T-cell (primary cell): ENCODE measurements at regions not wholly inside any gene's neighbourhood (a gene's known extent, or its start where the extent isn't known, plus 50 kb on each side); places are given as distances from the start of the nearest gene placed in this dataset.

Source experiments
- ATAC-seq, 4 experiments: fragments of 200-7000 bp in 3 of 4; fragments of 150-1000 bp in 1 of 4; cut with Tn5 transposase; replicated peaks in 1 of 4; 1 replicate in 3 of 4; 2 replicates in 1 of 4; pipeline ENCODE4 v1.10.0; 2021; ENCODE audit warnings: moderate library complexity in 3 of 4, mild to moderate bottlenecking in 2 of 4, moderate number of reproducible peaks in 1 of 4
- CTCF ChIA-PET, 2 donors: fragments of 300-600 bp; sonication (Branson Sonifier 250); formaldehyde crosslinking; loops; one replicate each; lab custom pipeline; 2022; ENCODE audit warnings: antibody characterized with exemption in 2 of 2; lab: Charles Lee
- POLR2A ChIA-PET, 2 donors: fragments of 300-600 bp; sonication (Branson Sonifier 250); formaldehyde crosslinking; loops; one replicate each; lab custom pipeline; 2022; ENCODE audit warnings: antibody characterized with exemption in 2 of 2; lab: Charles Lee
- DNase-seq, 35 experiments: peaks; one replicate each; pipeline versions ENCODE4 v3.0.0 to v3.0.0-alpha.2; 2013 to 2023
- H3K27ac ChIP-seq: one replicate; pipeline ENCODE4 v1.5.1; 2013; ENCODE audit warnings: low read length
- H3K27me3 ChIP-seq, 2 experiments: replicated peaks in 1 of 2; 1 replicate in 1 of 2; 2 replicates in 1 of 2; pipeline versions ENCODE4 v1.6.1 to v1.7.0; 2013; ENCODE audit warnings: low read length in 1 of 2, mixed read lengths in 1 of 2; ENCODE audit not compliant: control insufficient read depth in 2 of 2, insufficient read depth in 2 of 2; ENCODE audit errors: extremely low read depth in 1 of 2
- H3K36me3 ChIP-seq, 2 donors: 1 replicate in 1 of 2; 2 replicates in 1 of 2; pipeline versions ENCODE4 v1.6.1 to v1.7.0; 2013; ENCODE audit warnings: low read length in 1 of 2; ENCODE audit not compliant: control insufficient read depth in 2 of 2, insufficient read depth in 1 of 2; ENCODE audit errors: extremely low read depth in 1 of 2
- H3K4me1 ChIP-seq, 2 experiments: 1 replicate in 1 of 2; 2 replicates in 1 of 2; pipeline versions ENCODE4 v1.6.1 to v1.7.0; 2013; ENCODE audit warnings: low read length in 2 of 2, mixed read lengths in 1 of 2; ENCODE audit not compliant: insufficient read depth in 2 of 2, control insufficient read depth in 1 of 2; ENCODE audit errors: extremely low read depth in 1 of 2
- H3K4me3 ChIP-seq, 2 donors: 1 replicate in 1 of 2; 2 replicates in 1 of 2; pipeline versions ENCODE4 v1.5.1 to v1.7.0; 2013; ENCODE audit warnings: mild to moderate bottlenecking in 2 of 2, low read length in 1 of 2, moderate library complexity in 1 of 2; ENCODE audit not compliant: control insufficient read depth in 1 of 2; ENCODE audit errors: extremely low read depth in 1 of 2
- H3K9me3 ChIP-seq: 2 replicates; pipeline ENCODE4 v1.7.0; 2013
- H3K27ac Mint-ChIP-seq, 2 donors: one replicate each; pipeline ENCODE4 v1.8.0; 2020 to 2021; ENCODE audit warnings: mild to moderate bottlenecking in 2 of 2, mixed read lengths in 2 of 2
- H3K27me3 Mint-ChIP-seq, 2 donors: one replicate each; pipeline ENCODE4 v1.8.0; 2021 to 2022; ENCODE audit warnings: mixed read lengths in 2 of 2
- H3K36me3 Mint-ChIP-seq: one replicate; pipeline ENCODE4 v1.8.0; 2021; ENCODE audit warnings: mixed read lengths
- H3K4me1 Mint-ChIP-seq, 3 donors: one replicate each; pipeline ENCODE4 v1.8.0; 2020 to 2022; ENCODE audit warnings: mixed read lengths in 3 of 3, mild to moderate bottlenecking in 1 of 3
- H3K4me3 Mint-ChIP-seq, 3 donors: one replicate each; pipeline ENCODE4 v1.8.0; 2020 to 2022; ENCODE audit warnings: mild to moderate bottlenecking in 3 of 3, mixed read lengths in 3 of 3, moderate library complexity in 3 of 3
- H3K9me3 Mint-ChIP-seq, 3 donors: one replicate each; pipeline ENCODE4 v1.8.0; 2020 to 2022; ENCODE audit warnings: mixed read lengths in 3 of 3
- WGBS: methylation state at CpG from one replicate; pipeline ENCODE4 v1.1.5; 2013; ENCODE audit warnings: missing lambda C conversion rate; ENCODE audit not compliant: insufficient coverage; 5-methylcytosine and 5-hydroxymethylcytosine counted together

DNA sequence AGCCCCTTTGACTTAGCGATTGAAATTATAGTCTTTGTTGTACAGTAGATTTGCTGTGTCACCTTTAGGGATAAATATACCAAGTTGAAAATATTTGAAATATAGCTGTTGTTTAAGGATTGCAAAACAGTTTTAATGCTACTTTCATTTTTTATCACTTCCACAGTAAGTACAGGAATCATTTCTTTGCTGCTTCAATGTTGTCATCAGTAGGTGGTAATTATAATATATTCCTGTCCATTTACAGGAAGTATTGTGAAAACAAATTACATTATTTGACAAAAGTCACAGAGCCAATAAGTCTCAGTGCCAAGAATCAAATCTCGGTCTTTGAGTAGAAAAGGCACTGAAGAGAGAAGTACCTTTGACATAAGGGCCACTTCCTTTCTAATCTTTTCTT lies 342.6 kb upstream of the RGS6 start:
- Histone ChIP-seq H3K27ac (no peak overlapping the region), H3K4me3 (no peak overlapping the region), H3K36me3 (no peaks in the 10 kb centered on the region), H3K9me3 (no peaks in the 10 kb centered on the region), H3K27me3 (no peaks in the 10 kb centered on the region), H3K4me1 (peaks cover 7 to 25% of the 10 kb centered on the region in 2 experiments)
- ATAC-seq (no peak), DNase-seq (no peak)
- Mint-ChIP-seq H3K27me3 (no peaks in the 10 kb centered on the region), H3K4me3 (no peak overlapping the region), H3K9me3 (no peaks in the 10 kb centered on the region), H3K27ac (no peak overlapping the region), H3K4me1 (peaks cover 32 to 44% (median 39%) of the 10 kb centered on the region in 3 donors), H3K36me3 (peaks cover 28% of the 10 kb centered on the region)
- ChIA-PET POLR2A (no interaction called here), CTCF (no interaction called here)
- no CpG with 5 or more reads among the region's 2 CpGs for WGBS

DNA sequence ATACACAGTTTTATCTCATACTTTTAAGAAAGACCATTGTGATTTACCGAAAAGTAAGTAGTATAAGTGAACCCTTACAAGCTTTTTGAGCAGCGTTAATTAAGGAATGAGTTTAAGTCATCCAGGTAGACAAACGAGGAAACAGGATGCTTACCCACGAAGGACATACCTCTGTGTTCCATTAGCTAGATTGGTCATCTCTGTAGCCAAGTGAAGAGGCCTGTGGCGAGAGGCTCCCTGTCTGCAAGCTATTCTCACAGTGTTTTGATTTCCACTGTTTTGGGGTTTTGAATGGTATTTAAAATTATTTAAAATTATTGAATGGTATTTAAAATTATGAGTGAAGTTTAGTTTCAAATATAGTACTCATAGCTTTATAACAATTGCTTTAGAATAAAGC lies 342.1 kb upstream of the RGS6 start:
- no peaks in the 10 kb centered on the region for H3K27me3 ChIP-seq
- ATAC-seq (no peak), DNase-seq (no peak)
- Mint-ChIP-seq H3K27ac (no peak overlapping the region), H3K36me3 (peaks cover 28% of the 10 kb centered on the region), H3K4me3 (no peak overlapping the region), H3K9me3 (no peaks in the 10 kb centered on the region), H3K4me1 (peaks cover 37 to 49% (median 44%) of the 10 kb centered on the region in 3 donors), H3K27me3 (no peaks in the 10 kb centered on the region)
- peaks cover 10 to 30% of the 10 kb centered on the region in 2 experiments for H3K4me1 ChIP-seq
- H3K4me3 ChIP-seq: no peak overlapping the region
- WGBS: 66% methylated on average over 4 of the region's 5 CpGs
- CTCF ChIA-PET: no interaction called here
- POLR2A ChIA-PET: no interaction called here
- no peaks in the 10 kb centered on the region for H3K36me3 ChIP-seq
- H3K27ac ChIP-seq: no peak overlapping the region
- H3K9me3 ChIP-seq: no peaks in the 10 kb centered on the region

DNA sequence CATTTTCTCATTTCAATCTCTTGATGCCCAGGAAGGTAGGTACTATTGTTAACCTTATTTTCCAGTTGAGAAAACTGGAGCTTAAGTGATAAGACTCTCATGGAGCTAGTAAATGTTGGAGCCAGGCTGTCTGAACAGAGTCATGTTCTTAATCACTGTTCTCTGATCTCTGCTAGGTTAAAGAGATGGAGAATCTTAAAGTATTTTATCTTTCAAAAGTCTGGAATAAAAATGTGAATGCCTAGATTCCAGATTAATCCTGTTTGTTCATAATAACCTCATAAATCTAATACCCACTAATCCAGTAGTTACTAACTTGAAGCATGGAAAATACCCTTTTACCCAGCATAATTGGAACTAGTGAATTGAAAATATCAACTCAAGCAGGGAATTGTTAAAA lies 341.0 kb upstream of the RGS6 start:
- H3K4me1 Mint-ChIP-seq: peaks cover 42 to 52% (median 49%) of the 10 kb centered on the region in 3 donors
- H3K4me1 ChIP-seq: peaks cover 10 to 40% of the 10 kb centered on the region in 2 experiments
- DNase-seq (no peak), ATAC-seq (no peak)
- no peak overlapping the region for H3K27ac Mint-ChIP-seq
- no peaks in the 10 kb centered on the region for H3K27me3 ChIP-seq
- no peaks in the 10 kb centered on the region for H3K27me3 Mint-ChIP-seq
- no peak overlapping the region for H3K4me3 ChIP-seq
- H3K36me3 Mint-ChIP-seq: peaks cover 34% of the 10 kb centered on the region
- ChIA-PET CTCF (interaction anchor here in 1 of 2 donors (1.4 kb wide), 1 partner anchor 9 kb away, joined by 3 read pairs; no protein-coding TSS in a partner anchor), POLR2A (no interaction called here)
- no peaks in the 10 kb centered on the region for H3K9me3 Mint-ChIP-seq
- no peak overlapping the region for H3K4me3 Mint-ChIP-seq
- no peaks in the 10 kb centered on the region for H3K9me3 ChIP-seq
- H3K27ac ChIP-seq: no peak overlapping the region
- H3K36me3 ChIP-seq: no peaks in the 10 kb centered on the region

DNA sequence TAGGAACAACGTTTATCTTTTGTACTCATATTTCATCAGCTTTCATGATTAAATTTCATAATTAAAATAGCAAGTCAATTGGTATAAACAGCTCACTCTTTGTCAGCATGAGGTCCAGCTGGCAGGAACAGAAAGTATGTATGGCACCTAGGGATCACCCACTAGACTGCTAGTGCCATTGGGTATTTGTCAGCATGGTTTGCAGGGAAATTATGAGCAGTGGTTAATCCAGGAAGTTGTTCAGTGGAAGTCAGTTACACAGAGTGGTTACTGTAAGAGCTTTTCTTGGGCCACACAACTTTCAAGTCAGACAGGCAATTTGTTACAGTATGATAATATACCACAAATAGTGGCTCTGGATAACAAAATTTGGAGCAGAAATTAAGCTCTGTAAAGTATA lies 340.3 kb upstream of the RGS6 start:
- H3K4me1 Mint-ChIP-seq: peaks cover 42 to 55% (median 54%) of the 10 kb centered on the region in 3 donors
- ChIA-PET CTCF (interaction anchor here in 1 of 2 donors (1.4 kb wide), 1 partner anchor 10 kb away, joined by 3 read pairs; no protein-coding TSS in a partner anchor), POLR2A (no interaction called here)
- peak; percentile 43 to 71 (median 56) for ATAC-seq
- no CpG with 5 or more reads among the region's 1 CpG for WGBS
- peak overlapping the region in 1 of 2 donors; percentile 66 for H3K27ac Mint-ChIP-seq
- no peaks in the 10 kb centered on the region for H3K27me3 Mint-ChIP-seq
- H3K4me3 Mint-ChIP-seq: no peak overlapping the region
- H3K9me3 ChIP-seq: no peaks in the 10 kb centered on the region
- H3K36me3 Mint-ChIP-seq: peaks cover 34% of the 10 kb centered on the region
- H3K36me3 ChIP-seq: no peaks in the 10 kb centered on the region
- peaks cover 10 to 43% of the 10 kb centered on the region in 2 experiments for H3K4me1 ChIP-seq
- H3K27ac ChIP-seq: no peak overlapping the region
- H3K4me3 ChIP-seq: no peak overlapping the region
- no peaks in the 10 kb centered on the region for H3K9me3 Mint-ChIP-seq
- no peaks in the 10 kb centered on the region for H3K27me3 ChIP-seq
- DNase-seq: peak in 1 of 35 experiments; percentile 30

DNA sequence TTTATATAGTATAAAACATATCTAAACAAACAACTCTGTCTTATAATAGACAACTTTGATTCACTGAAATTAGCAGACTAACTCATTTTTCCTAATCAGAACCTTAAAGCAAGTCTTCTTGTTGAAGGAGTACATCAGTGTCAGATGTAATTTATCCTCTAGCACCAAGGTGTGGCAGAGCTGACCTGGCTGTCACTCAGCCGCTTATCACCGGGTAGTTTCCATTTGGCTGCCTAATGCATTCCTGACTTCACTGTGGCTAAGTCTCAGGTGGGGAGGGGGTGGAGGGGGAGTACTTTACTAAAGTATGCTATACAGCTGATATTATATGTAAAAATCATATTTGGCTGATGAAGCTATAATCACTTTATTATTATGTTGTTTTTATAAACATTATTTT lies 339.9 kb upstream of the RGS6 start:
- Histone ChIP-seq H3K27ac (no peak overlapping the region), H3K4me3 (no peak overlapping the region), H3K36me3 (no peaks in the 10 kb centered on the region), H3K4me1 (peaks cover 10 to 45% of the 10 kb centered on the region in 2 experiments), H3K27me3 (no peaks in the 10 kb centered on the region), H3K9me3 (no peaks in the 10 kb centered on the region)
- ATAC-seq (no peak), DNase-seq (no peak)
- ChIA-PET POLR2A (no interaction called here), CTCF (interaction anchor here in 1 of 2 donors (1.2 kb wide), 1 partner anchor 39 kb away, joined by 4 read pairs; no protein-coding TSS in a partner anchor)
- Mint-ChIP-seq H3K36me3 (peaks cover 35% of the 10 kb centered on the region), H3K4me1 (peaks cover 44 to 58% (median 57%) of the 10 kb centered on the region in 3 donors), H3K27me3 (no peaks in the 10 kb centered on the region), H3K9me3 (no peaks in the 10 kb centered on the region), H3K27ac (peak overlapping the region in 1 of 2 donors; percentile 60), H3K4me3 (no peak overlapping the region)
- 73% methylated on average over 2 of the region's 2 CpGs for WGBS

DNA sequence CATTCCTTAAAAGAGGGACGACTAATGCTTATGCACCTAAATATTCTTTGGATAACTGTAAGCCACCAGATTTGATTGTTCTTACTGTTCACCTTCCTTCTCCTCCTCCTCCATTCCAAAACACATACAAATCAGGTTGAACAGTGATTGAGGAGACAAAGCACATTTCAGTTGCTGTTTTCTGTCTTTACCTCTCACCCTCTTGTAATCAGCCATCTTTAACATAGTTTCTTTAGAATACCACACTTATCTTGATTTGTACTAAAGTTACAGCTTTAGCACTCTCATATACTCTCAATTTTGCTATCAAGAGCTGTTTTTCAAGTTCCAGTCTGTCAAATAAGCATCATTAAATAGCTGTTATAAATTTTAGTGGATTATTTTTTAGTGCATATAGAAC lies 338.3 kb upstream of the RGS6 start:
- Histone ChIP-seq H3K36me3 (no peaks in the 10 kb centered on the region), H3K27me3 (no peaks in the 10 kb centered on the region), H3K9me3 (no peaks in the 10 kb centered on the region), H3K4me3 (no peak overlapping the region), H3K4me1 (peaks cover 16 to 58% of the 10 kb centered on the region in 2 experiments), H3K27ac (no peak overlapping the region)
- no peaks in the 10 kb centered on the region for H3K9me3 Mint-ChIP-seq
- H3K4me1 Mint-ChIP-seq: peaks cover 59 to 74% (median 67%) of the 10 kb centered on the region in 3 donors
- H3K27ac Mint-ChIP-seq: no peak overlapping the region
- H3K4me3 Mint-ChIP-seq: no peak overlapping the region
- no peaks in the 10 kb centered on the region for H3K27me3 Mint-ChIP-seq
- H3K36me3 Mint-ChIP-seq: peaks cover 36% of the 10 kb centered on the region
- ATAC-seq: no peak
- WGBS: no CpG with 5 or more reads among the region's 1 CpG
- ChIA-PET CTCF (interaction anchor here (0.6 to 1.4 kb wide), 2 partner anchors 37 to 1310 kb away, joined by 4 read pairs; no protein-coding TSS in a partner anchor), POLR2A (interaction anchor here in 1 of 2 donors (0.7 kb wide), 1 partner anchor 400 kb away, joined by 3 read pairs; no protein-coding TSS in a partner anchor)
- no peak for DNase-seq
